Adrenal gland (tissue), 5 donors: ENCODE measurements at regions not wholly inside any gene's neighbourhood (a gene's known extent, or its start where the extent isn't known, plus 50 kb on each side); places are given as distances from the start of the nearest gene placed in this dataset.

Experiments used
- CTCF ChIP-seq, 6 experiments: fragments of 450-650 bp in 4 of 6; fragments of 200-600 bp in 2 of 6; sonication (generic) in 1 of 6; IDR thresholded peaks; 1 replicate in 5 of 6; 2 replicates in 1 of 6; pipeline versions ENCODE4 v1.5.1 to v1.8.0; 2016 to 2021; ENCODE audit warnings: antibody characterized with exemption in 6 of 6, mild to moderate bottlenecking in 2 of 6, moderate library complexity in 1 of 6
- POLR2A ChIP-seq, 2 donors: fragments of 450-650 bp; IDR thresholded peaks; one replicate each; pipeline ENCODE4 v1.6.1; 2017; ENCODE audit warnings: antibody characterized with exemption in 2 of 2, mild to moderate bottlenecking in 2 of 2, moderate library complexity in 1 of 2
- donor health status: DM: no; HTN: no; CAD: no.

- no peak for TF ChIP-seq CTCF (IDR thresholded peaks at IDR 0.05)
- TF ChIP-seq POLR2A (IDR thresholded peaks at IDR 0.05), result no peak
Measured at GRCh38 chr15:88994286-88994685, 81.1 kb upstream of the MFGE8 start.
